IPS-15b (cell line): ENCODE measurements at regions not wholly inside any gene's neighbourhood (a gene's known extent, or its start where the extent isn't known, plus 50 kb on each side); places are given as distances from the start of the nearest gene placed in this dataset.

ENCODE experiments used
- H3K27me3 ChIP-seq: one replicate; pipeline ENCODE4 v1.6.1; 2013; ENCODE audit warnings: low read length; ENCODE audit not compliant: control insufficient read depth, insufficient read depth
- H3K36me3 ChIP-seq: one replicate; pipeline ENCODE4 v1.6.1; 2013; ENCODE audit warnings: low read length; ENCODE audit not compliant: control insufficient read depth, insufficient read depth
- H3K4me1 ChIP-seq: one replicate; pipeline ENCODE4 v1.6.1; 2013; ENCODE audit warnings: mild to moderate bottlenecking, low read length; ENCODE audit not compliant: control insufficient read depth, insufficient read depth
- H3K4me3 ChIP-seq: one replicate; pipeline ENCODE4 v1.5.1; 2013; ENCODE audit warnings: low read depth, low read length
- H3K9ac ChIP-seq: one replicate; pipeline ENCODE4 v1.6.1; 2013; ENCODE audit warnings: low read depth, mild to moderate bottlenecking, low read length
- H3K9me3 ChIP-seq: one replicate; pipeline ENCODE4 v1.6.1; 2013; ENCODE audit warnings: mild to moderate bottlenecking, low read length; ENCODE audit not compliant: control insufficient read depth, insufficient read depth

DNA sequence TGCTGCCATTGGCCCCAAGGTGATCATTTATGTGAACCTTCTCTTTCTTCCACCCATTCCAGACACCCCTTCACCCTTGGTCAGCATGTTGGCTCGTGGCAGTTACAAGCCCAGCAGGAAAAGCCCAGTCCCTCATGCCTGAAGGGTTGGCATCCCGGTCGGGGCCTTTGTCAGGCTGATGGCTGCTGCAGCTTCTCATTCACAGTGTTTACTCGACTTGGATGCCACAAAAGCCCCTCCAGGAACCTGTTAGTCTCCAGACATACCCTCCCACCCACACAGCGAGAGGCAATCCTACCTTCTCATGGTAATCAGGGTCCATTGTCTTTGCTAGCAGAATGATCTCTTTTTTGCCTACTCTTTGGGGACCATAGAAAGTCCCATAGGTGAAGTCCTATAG, 200.8 kb upstream of the PFKP start:
- H3K27me3 ChIP-seq: no peaks in the 10 kb centered on the region

DNA sequence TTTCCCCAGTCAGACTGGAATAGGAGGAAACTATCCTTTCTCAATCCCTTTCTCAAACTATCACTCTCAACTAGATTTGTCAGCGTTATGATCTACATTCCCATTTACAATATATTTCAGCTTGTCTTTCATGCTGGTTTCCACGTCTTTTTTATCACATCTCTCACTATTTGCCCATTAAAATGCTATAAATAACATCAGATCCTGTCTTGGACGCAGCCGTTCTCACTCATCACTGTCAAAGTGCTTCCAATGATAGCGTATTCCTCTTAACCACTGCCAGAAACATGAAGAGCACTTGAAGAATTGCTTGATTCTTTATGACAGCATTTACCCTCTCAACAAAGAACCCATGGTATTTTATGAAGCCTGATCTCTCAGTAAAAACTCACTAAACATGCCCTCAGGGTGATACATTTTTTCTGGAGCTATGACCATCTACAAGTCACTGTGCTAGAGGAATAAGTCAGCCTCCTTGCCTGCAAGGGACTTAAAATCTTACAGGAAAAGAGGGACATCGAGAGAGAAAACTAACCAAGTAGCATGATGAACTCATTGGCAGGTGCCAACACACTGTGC, 205.6 kb upstream of the PFKP start:
- H3K36me3 ChIP-seq: no peaks in the 10 kb centered on the region
- no peak overlapping the region for H3K4me3 ChIP-seq
- no peaks in the 10 kb centered on the region for H3K9me3 ChIP-seq
- no peaks in the 10 kb centered on the region for H3K4me1 ChIP-seq
- no peak overlapping the region for H3K9ac ChIP-seq
- H3K27me3 ChIP-seq: no peaks in the 10 kb centered on the region

More for the DNA sequence above, 200.8 kb upstream of the PFKP start:
- peaks cover 5% of the 10 kb centered on the region for H3K4me1 ChIP-seq
- H3K9me3 ChIP-seq: no peaks in the 10 kb centered on the region
- H3K36me3 ChIP-seq: no peaks in the 10 kb centered on the region
- no peak overlapping the region for H3K4me3 ChIP-seq
- no peak overlapping the region for H3K9ac ChIP-seq

DNA sequence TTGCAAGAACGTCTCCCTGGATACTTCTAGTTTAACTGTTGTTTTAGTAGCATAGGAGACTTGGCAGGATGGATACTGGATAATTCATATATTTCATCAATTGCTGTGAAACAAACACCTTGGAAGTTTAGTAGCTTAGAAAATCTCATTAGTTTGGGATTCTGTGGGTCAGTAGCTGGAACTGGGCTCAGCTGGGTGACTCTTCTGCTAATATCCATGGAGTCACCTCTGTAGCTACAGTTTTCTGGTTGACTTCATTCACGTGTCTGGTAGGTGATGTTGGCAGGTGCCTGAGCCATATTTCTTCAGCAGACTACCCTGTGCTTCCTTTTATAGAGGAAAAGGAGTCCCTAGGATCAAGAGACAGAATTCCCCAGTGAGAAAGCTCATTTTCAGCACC, 208.9 kb upstream of the PFKP start:
- H3K9ac ChIP-seq: no peak overlapping the region
- H3K9me3 ChIP-seq: no peaks in the 10 kb centered on the region
- no peaks in the 10 kb centered on the region for H3K27me3 ChIP-seq
- no peak overlapping the region for H3K4me3 ChIP-seq
- H3K4me1 ChIP-seq: no peaks in the 10 kb centered on the region
- no peaks in the 10 kb centered on the region for H3K36me3 ChIP-seq

DNA sequence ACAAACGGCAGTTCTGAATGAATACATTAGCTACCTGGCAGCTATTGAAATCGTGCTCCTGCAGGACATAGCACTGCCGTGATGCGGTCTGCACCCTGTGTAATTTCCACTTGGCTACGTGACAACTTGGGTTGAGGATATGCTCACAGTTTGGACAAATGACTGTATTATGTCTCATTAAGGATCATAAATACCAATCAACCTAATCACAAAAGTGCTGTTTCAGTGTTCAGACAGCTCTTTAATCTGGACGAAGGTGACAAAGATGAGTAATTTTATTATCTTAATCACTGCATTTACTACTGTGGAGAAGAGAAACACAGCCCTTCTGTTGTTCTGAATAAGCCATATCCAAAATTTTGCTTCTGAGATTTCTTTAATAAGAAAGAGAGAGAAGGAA, 210.8 kb upstream of the PFKP start:
- H3K4me1 ChIP-seq: no peaks in the 10 kb centered on the region
- H3K9me3 ChIP-seq: no peaks in the 10 kb centered on the region
- no peak overlapping the region for H3K9ac ChIP-seq
- H3K36me3 ChIP-seq: no peaks in the 10 kb centered on the region
- H3K4me3 ChIP-seq: no peak overlapping the region
- H3K27me3 ChIP-seq: no peaks in the 10 kb centered on the region

DNA sequence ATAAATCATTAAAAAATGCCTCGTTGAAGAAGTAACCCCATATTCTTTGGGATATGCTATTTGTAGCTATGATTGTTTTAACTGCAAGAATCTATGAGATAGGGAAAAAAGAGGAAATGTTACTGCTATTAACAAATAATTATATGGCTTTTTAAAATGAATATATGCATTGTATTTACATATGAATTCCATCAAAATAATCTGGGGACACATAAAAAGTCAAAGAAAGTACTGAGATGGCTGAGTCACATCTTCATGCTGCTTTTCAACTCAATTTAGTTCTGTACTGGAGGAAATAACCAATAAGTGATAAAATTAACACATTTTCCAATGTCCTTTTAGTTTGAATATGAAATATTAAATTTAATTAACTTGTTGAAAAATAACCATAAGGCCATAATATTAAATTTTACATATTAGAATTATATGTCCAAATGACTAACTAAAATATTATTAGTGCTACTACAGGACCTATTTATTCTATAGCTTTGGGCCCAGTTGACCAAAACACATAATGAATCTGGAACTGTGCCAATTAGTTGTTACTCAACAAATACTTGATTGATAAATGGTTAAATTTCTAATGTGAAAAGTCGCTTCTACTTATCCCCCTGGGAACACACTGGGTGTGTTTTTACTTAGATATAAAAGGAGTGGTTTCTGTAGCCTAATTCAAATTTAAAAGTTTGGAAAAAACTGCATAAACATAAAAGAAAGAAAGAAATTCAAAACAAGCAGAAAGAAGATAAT, 214.6 kb upstream of the PFKP start:
- no peaks in the 10 kb centered on the region for H3K9me3 ChIP-seq
- no peak overlapping the region for H3K4me3 ChIP-seq
- H3K36me3 ChIP-seq: no peaks in the 10 kb centered on the region
- no peak overlapping the region for H3K9ac ChIP-seq
- H3K27me3 ChIP-seq: no peaks in the 10 kb centered on the region
- no peaks in the 10 kb centered on the region for H3K4me1 ChIP-seq

DNA sequence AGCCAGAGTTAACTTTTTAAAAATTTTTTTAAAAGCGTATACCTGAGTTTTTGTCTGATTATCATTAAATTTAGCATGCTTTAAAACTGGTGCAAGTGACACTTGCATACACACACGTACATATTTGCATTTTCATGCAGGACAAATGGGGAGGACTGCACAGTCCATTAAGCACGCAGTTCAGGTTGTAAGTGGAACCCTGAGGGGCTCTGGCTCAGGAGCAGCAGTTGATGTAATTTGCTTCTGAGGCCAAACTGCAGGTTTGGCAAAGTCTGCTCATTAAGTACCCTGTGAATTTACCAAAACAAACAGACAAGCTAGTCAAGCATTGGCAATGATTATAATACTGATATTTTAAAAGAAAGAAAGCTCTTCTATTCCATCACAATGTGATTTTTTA, 215.8 kb upstream of the PFKP start:
- H3K9ac ChIP-seq: no peak overlapping the region
- no peaks in the 10 kb centered on the region for H3K9me3 ChIP-seq
- no peaks in the 10 kb centered on the region for H3K4me1 ChIP-seq
- H3K27me3 ChIP-seq: no peaks in the 10 kb centered on the region
- no peaks in the 10 kb centered on the region for H3K36me3 ChIP-seq
- no peak overlapping the region for H3K4me3 ChIP-seq

DNA sequence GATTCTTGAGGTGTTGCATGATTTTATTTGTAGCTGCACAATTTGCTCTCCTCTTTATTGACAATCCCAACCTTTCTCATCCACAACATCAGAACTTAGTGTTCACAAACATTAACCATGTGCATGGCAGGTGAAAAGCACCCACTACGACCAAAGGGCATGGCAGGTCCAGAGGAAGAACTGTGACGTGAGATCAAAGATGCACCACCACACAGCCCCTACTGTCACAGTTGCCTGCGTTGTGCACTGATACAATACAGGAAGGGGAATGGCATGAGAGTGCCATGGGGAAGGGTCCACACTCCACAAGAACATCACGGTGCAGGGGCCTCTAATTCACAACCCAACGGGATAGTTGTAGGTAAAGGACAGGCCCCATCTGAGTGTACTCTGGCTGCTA, 217.1 kb upstream of the PFKP start:
- no peaks in the 10 kb centered on the region for H3K27me3 ChIP-seq
- H3K4me3 ChIP-seq: no peak overlapping the region

DNA sequence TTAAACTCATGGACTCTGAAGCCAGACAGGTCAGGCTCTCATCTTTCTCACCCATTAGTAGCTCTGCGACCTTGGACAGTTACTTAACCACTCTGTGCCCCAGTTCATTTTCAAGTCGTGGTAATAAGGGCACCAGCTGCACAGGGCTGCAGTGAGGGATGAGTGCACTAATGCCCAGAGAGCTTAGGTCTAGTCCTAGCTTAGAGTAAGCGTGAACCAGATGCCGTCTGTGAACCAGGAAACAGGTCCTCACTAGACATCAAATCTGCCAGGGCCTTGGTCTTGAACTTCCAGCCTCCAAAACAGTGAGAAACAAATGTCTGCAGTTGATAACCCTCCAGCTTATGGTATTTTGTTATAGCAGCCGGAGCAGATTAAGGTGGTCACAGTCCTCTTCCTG, 222.4 kb upstream of the PFKP start:
- Histone ChIP-seq H3K4me3 (no peak overlapping the region), H3K36me3 (no peaks in the 10 kb centered on the region), H3K4me1 (no peaks in the 10 kb centered on the region), H3K9me3 (no peaks in the 10 kb centered on the region), H3K27me3 (no peaks in the 10 kb centered on the region), H3K9ac (no peak overlapping the region)

More for the DNA sequence above, 217.1 kb upstream of the PFKP start:
- Histone ChIP-seq H3K9ac (no peak overlapping the region), H3K4me1 (no peaks in the 10 kb centered on the region), H3K9me3 (no peaks in the 10 kb centered on the region), H3K36me3 (no peaks in the 10 kb centered on the region)

DNA sequence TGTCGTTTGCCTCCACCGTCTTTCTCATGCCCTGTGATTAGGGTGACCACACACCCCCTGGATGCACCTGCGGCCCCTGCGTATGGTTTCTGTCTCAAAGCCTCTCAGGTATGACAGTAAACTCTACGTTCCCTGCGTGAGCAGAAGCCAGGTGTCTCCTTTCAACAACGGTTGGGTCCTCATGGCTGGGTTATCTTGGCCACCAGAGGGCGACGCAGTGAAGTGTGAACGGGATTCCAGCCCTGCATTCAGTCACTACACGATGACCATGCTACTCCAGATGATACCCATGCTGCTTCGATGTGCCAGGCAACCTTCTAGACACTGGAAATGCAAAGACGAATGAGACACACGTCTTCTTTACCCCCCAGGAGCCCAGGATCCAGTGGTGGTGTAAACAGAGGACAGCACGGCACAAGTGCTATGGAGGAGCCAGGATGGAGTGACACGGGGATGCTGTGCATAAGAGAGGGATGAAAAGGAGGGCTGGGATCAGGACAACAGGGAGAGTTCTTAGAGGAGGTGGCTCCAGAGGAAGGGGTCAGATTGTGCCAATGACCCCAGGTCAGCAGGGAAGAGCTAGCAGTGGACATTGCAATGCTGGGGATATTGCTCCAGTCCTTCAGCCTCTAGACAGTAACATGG, 228.1 kb upstream of the PFKP start:
- Histone ChIP-seq H3K9me3 (no peaks in the 10 kb centered on the region), H3K4me3 (no peak overlapping the region), H3K27me3 (peaks cover 4% of the 10 kb centered on the region), H3K36me3 (no peaks in the 10 kb centered on the region), H3K4me1 (no peaks in the 10 kb centered on the region), H3K9ac (no peak overlapping the region)

DNA sequence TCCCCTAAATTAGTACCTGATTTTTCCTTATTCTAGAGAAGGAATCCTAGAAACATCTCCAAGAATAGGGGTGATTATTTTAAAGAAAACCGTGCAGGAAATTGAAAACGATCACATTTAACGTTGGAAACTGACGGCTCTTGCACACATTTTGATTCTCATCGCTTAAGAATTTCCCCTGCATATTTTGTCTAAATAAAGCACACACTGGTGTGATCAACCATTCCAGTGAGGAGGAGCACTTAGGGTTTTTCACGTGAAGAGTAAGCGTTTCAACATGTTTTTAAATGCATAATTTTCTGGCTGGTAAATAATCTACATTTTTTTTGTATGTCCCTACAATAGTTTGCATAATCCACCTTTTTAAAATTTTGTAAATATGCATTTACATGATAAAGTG, 229.7 kb upstream of the PFKP start:
- no peaks in the 10 kb centered on the region for H3K36me3 ChIP-seq
- H3K27me3 ChIP-seq: peaks cover 4% of the 10 kb centered on the region
- no peaks in the 10 kb centered on the region for H3K4me1 ChIP-seq
- H3K9ac ChIP-seq: no peak overlapping the region
- H3K4me3 ChIP-seq: no peak overlapping the region
- H3K9me3 ChIP-seq: no peaks in the 10 kb centered on the region

DNA sequence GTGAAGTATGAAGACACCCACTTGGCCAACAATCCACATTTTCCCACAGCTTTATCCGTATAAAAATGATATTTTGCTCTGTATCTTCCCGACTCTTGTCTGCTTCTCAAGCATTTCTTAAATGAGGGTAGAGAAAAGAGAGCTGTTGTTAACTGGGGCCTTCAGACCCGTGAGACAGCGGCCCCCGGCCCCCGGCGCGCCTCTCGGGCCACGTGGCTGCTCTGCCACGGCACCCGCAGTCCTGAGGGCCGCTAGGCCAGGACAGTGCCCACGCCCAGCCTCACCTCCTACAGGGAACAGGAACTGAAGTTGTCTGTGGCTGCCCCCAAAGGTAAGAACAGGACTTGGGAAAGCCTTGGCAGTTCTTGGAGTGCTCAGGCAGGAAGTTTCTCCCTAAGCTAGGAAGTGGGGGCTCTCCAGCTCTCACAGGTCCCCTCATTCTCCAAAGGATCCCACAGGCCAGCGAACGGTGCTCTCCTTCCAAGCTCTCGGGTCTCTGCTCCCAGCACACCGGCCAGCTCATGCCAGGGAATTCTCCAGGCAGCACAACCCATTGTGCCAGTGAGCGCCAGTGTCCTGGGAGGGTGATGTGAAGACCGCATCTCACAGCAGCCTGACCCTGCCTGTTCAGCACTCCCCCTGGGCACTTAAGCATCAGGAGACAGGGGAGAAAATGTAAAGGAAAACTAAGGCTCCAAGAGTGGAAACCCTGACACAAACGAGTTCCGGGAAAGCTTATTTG, 230.3 kb upstream of the PFKP start:
- H3K9ac ChIP-seq: no peak overlapping the region

More for the DNA sequence above, 230.3 kb upstream of the PFKP start:
- Histone ChIP-seq H3K36me3 (no peaks in the 10 kb centered on the region), H3K9me3 (no peaks in the 10 kb centered on the region), H3K4me1 (no peaks in the 10 kb centered on the region), H3K27me3 (peaks cover 4% of the 10 kb centered on the region), H3K4me3 (no peak overlapping the region)
